NT2/D1 (cell line): ENCODE measurements at regions not wholly inside any gene's neighbourhood (a gene's known extent, or its start where the extent isn't known, plus 50 kb on each side); places are given as distances from the start of the nearest gene placed in this dataset.

Experiments
- SUZ12 ChIP-seq: IDR thresholded peaks from 2 replicates; pipeline ENCODE4 v1.6.1; 2011; ENCODE audit not compliant: insufficient read length, insufficient read depth; ENCODE audit errors: extremely low read depth
- YY1 ChIP-seq: IDR thresholded peaks from 2 replicates; pipeline ENCODE4 v1.6.1; 2011; ENCODE audit not compliant: insufficient read length, insufficient read depth
- ZNF274 ChIP-seq: IDR thresholded peaks from 2 replicates; pipeline ENCODE4 v1.6.1; 2011; ENCODE audit warnings: mild to moderate bottlenecking, low read depth, low read length

DNA sequence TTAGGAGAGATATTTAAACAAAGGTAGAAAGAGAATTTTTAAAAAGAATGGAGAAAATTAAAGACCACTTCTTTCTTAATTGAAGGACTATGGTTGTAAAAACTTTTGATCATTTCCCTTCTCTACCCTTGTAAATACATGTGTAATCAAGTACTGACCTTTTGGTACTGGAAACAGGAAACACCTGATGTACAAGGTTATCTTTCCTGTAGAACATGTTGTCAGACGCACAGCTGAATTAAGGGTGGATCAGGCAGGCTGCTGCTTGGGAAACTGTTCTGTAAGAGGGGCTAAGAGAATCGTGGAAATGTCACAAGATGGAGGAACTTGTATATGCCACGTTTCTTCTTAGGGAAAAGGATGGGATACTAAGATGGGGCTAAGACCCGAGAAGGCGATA lies 341.6 kb downstream of the ZNF608 start:
- TF ChIP-seq ZNF274 (no peak), YY1 (no peak), SUZ12 (no peak)
